MM.1S (cell line): ENCODE measurements at regions not wholly inside any gene's neighbourhood (a gene's known extent, or its start where the extent isn't known, plus 50 kb on each side); places are given as distances from the start of the nearest gene placed in this dataset.

Experiments
- EZH2 ChIP-seq: fragments of 300-600 bp; sonication (generic); optimal IDR thresholded peaks from 2 replicates; pipeline ENCODE3; 2017; ENCODE audit warnings: low read depth, mild to moderate bottlenecking, antibody characterized with exemption, low read length, mixed read lengths
- EZH2phosphoT487 ChIP-seq: fragments of 300-600 bp; sonication (generic); IDR thresholded peaks from 2 replicates; pipeline ENCODE4 v1.6.1; 2018; ENCODE audit warnings: antibody characterized with exemption, low read length
- TF ChIP-seq, protein P1 (sequence below): fragments of 300-600 bp; sonication (generic); IDR thresholded peaks from 2 replicates; pipeline ENCODE4 v1.5.1; 2016; ENCODE audit warnings: antibody characterized with exemption, low read length, mixed read lengths

DNA sequence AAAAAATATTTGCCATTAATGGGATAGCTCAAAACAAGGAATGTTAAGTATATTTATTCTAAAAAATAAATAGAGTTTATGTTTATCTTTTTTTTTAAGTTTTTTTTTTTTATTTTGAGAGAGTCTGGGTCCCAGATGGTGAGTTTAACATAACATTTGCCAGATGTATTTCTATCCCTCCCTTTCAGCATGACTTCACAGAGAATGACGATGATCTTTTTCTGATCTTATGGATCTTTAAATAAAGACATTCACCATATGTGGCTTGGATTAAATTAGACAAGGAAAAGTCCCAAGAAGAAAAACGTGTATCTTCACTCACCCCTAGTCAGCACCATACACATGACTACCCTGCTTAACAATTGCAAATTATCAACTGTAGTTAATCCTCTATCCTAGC is 839.8 kb upstream of the CNTN5 start:
- TF ChIP-seq, protein P1, sequence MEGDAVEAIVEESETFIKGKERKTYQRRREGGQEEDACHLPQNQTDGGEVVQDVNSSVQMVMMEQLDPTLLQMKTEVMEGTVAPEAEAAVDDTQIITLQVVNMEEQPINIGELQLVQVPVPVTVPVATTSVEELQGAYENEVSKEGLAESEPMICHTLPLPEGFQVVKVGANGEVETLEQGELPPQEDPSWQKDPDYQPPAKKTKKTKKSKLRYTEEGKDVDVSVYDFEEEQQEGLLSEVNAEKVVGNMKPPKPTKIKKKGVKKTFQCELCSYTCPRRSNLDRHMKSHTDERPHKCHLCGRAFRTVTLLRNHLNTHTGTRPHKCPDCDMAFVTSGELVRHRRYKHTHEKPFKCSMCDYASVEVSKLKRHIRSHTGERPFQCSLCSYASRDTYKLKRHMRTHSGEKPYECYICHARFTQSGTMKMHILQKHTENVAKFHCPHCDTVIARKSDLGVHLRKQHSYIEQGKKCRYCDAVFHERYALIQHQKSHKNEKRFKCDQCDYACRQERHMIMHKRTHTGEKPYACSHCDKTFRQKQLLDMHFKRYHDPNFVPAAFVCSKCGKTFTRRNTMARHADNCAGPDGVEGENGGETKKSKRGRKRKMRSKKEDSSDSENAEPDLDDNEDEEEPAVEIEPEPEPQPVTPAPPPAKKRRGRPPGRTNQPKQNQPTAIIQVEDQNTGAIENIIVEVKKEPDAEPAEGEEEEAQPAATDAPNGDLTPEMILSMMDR: no peak
- TF ChIP-seq EZH2phosphoT487 (no peak), EZH2 (no peak)
